ENCODE measurements at regions not wholly inside any gene's neighbourhood (a gene's known extent, or its start where the extent isn't known, plus 50 kb on each side); places are given as distances from the start of the nearest gene placed in this dataset.

DNA sequence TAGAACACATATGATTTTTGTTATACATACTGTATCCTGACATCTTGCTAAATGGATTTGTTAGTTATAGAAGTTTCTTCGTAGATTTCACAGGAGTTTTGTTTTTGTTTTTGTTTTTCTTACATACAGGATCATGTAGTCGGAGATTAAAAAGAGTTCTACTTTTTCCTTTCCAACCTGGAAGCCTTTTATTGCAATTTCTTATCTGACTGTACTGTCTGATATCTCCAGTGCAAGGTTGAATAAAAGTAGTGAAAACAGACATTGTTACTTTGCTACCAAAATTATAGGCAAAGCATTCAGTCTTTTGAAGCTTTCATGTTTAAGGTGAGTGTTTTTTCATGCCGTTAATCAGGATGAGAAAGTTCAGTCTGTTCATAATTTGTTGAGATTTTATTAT, 117.4 kb upstream of the PRSS3 start:
- TF ChIP-seq MXI1 (IDR thresholded peaks at IDR 0.05; ENCODE audit: borderline replicate concordance, low read depth, low read length) (no peak), POLR2A (IDR thresholded peaks at IDR 0.05; ENCODE audit: low read depth, low read length) (no peak), CTCF (conservative IDR thresholded peaks at IDR 0.05; ENCODE audit: low read depth, low read length) (no peak), BHLHE40 (IDR thresholded peaks at IDR 0.05; ENCODE audit: low read depth, low read length) (no peak), FOS (IDR thresholded peaks at IDR 0.05; ENCODE audit: low read depth, low read length) (no peak), CHD1 (IDR thresholded peaks at IDR 0.05; ENCODE audit: low read depth, low read length) (no peak), RAD21 (IDR thresholded peaks at IDR 0.05; ENCODE audit: low read length) (no peak)

All from IMR-90 (cell line).